ENCODE measurements at regions not wholly inside any gene's neighbourhood (a gene's known extent, or its start where the extent isn't known, plus 50 kb on each side); places are given as distances from the start of the nearest gene placed in this dataset.

DNA sequence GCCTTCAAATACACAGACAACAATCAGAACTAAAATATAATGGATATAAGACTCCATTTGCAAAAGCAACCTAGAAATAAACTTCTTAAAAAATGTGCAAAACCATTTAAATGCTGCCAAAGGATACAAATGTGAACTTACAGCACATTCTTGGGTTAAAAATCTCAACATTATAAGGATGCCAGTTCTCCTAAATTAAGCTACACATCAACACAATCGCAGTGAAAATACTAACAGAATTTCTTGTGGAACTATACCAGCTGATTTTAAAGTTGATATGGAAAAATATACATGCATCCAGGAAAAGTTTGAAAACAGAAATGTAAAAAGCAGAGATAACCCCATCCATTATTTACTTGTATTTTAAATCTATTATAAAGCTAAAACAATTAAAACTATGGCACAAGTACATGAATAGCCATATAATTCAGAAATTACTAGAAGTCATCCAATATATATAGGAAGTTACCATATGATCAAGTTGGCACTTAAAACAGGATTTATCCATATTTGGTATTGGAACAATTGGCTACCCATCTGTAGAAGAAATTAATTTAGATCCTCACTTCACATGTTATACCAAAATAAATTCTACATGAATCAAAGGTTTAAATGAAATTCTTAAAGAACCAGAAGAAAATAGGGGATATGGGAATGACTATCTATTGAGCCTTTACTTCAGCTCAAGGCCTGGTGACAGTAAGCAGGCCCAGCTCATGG, 151.7 kb upstream of the GLI2 start:
- no peak for DNase-seq (ENCODE audit: low read depth in 2 of 2)

DNA sequence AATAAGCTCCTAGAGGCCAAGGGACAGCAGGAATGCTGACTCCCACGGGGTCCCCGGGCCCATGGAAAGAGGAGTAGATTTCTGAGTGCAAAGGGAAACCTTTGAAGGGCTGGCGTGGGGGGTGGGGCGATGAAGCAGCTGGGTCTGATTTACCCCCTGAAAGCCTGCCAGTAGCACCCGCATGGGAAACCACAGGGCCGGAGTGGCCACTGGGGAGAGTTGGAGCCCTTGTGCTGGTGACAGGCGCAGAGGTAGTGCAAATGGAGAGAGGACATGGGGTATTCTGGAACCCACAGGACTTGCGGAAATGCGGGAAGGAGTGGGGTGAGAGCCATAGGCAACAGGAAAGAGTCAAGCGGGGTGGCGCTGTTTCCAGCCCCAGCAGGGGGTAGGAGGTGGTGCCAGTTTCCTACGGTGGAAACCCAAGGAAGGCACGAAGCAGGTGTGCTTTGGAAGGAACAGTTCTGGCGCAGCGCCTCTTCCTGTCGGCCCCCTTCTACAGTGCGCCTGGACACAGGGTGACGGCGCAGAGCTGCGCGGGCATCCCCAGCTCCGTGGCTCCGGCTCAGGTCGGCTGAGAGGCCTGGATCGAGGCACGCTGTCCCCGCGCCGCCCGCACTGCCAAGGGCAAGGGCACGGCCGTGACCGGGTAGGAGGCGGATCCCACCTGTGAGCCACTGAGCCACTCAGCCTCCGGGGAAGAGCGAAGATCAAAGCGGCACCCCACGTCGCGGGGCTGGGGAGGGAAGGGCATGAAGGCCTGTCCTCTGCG, 149.0 kb upstream of the GLI2 start:
- no peak for DNase-seq (ENCODE audit: low read depth in 2 of 2)

DNA sequence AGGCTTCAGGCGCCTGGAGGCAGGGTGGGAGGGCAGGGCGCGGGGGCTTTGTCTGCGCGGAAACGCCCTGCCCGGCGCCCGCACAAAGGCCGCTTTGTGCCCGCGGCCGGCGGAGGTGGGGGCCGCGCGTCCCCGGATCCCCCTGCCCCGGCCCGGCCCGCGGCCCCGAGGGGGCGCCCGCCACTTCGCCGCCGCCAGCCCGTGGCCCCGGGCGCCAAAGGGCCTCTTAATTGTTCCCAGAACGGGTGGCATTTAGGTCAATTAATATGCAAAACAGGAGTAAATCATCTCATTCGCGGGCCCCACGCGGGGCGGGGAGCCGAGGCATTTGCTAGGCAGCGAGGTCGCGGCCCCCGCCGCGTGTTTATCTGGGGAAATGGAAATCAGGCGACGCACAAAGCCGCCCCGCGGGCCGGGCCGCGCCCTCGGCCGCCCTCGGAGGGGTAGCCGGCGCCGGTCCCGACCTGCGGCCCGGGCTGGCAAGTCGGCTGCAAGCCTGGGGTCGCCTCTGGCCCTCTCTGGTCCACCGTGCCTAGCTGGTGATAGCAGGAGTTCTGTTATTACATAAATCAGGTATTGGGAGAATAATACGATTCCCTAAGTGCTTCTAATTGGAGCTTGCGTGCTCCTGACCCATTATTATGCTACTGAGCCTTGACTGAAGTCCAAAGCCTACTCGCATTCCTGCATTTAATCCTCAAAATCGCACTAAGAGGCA, 148.2 kb upstream of the GLI2 start:
- DNase-seq (ENCODE audit: low read depth in 2 of 2) = no peak

DNA sequence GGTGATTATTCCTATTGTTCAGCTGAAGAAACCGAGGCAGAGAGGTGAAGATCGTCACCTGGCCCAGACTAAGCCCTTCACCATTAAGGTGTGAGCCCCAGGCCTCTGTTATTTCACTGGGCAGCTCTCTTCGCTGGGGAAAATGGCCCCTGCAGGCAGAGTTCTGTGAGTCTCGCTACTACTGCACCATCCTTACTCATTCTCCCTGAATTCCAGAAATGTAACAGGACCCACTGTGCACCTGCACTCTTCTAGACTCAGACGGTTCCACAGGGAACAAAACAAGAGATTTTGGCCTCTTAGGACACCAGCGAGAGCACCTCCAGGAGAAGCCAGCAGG, 147.7 kb upstream of the GLI2 start:
- DNase-seq (ENCODE audit: low read depth in 2 of 2) = no peak

DNA sequence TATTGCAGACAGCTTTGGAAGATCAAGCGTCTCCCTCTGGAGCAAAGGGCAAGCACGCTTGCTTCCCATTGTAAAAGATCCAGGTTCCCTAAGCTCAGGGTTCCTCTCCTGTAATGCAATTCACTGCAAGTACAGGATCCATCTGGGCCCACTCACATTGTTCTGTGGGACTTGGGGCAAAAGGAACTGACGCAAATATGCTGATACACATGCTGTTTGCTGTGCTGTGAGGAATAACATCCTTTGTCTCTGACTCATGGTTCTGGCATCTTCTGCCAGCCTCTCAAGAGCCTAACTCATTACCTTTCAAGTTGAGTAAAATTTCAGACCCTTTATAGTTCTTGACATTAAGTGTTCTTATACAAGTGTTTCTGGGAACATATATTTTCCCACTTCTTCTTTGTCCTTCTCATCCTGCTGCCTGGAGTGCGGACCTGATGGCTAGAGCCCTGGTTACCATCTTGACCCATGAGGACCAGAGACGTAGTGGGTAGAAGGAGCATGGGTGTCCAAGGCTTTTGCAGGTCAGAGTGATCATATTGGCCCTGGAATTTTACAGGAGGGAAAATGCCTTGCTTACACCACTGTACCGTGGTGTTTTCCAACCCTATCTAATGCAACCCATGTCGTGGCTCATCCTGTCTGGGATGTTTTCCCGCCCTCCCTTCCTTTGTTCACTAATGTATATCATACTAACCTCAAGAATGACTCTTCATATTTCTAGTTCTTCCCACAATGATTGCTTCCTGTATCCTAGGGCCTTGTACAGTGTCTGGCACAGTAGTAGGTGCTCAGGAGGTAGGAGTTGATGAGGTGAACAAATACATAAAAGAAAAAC, 145.7 kb upstream of the GLI2 start:
- peak; percentile 66 to 96 for DNase-seq (ENCODE audit: low read depth in 2 of 2)

DNA sequence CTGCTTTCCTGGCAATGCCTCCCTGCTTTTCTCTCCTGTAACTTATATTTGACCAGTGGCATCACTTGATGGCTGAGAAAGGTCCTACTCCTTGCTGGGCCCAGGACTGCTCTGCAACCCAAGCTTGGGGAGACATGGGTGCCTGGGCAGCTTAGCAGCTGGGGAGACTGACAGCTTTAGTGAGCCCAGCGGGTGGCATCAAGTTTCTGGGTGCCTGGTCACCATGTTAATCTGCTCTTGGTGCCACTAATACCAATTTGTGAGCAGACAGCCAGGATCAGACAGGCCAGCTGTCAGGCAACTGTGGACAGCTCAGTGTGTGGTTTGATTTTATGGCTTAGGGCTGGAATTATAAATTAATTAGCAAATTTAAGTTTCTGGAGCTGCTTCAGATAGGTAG, 144.8 kb upstream of the GLI2 start:
- DNase-seq (ENCODE audit: low read depth in 2 of 2) = no peak

DNA sequence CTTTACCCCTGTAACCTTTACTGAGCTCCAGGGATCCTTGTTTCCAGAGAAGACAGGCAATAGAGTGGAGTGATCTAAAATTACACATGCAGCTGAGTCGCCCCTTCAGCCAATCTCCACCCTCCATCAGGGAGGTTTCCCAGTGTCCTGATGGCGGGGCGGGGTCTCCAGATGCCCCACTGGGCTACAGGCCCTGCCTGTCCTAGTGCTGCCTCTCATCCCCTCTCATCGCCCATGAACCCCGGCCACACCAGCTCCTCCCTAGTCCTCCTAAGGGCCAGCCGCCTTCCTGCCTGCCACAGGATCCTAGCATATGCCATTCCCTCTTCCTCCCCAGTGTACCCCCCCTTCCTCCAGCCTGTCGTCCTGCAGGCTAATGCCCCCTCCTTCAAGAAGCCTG, 144.1 kb upstream of the GLI2 start:
- DNase-seq (ENCODE audit: low read depth in 2 of 2) = no peak

DNA sequence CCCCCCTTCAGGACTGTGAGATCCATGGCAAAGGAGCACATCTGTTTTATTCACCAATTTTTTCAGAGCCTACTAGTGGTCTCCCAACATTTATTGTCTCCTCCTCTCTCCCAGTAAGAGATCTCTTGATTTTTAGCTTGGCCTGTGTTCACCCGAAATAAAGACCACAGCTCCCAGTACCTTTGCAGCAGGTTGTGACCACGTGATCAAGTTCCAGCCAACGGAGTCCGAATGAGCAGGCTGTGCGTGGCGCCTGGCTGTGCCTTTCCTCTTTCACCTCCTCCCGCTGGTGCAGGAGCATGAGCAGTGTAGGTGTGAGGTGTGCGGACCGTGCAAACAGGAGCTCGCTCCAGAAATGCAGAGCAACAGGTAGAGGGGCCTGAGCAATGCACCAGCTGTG, 143.6 kb upstream of the GLI2 start:
- DNase-seq (ENCODE audit: low read depth in 2 of 2) = no peak

DNA sequence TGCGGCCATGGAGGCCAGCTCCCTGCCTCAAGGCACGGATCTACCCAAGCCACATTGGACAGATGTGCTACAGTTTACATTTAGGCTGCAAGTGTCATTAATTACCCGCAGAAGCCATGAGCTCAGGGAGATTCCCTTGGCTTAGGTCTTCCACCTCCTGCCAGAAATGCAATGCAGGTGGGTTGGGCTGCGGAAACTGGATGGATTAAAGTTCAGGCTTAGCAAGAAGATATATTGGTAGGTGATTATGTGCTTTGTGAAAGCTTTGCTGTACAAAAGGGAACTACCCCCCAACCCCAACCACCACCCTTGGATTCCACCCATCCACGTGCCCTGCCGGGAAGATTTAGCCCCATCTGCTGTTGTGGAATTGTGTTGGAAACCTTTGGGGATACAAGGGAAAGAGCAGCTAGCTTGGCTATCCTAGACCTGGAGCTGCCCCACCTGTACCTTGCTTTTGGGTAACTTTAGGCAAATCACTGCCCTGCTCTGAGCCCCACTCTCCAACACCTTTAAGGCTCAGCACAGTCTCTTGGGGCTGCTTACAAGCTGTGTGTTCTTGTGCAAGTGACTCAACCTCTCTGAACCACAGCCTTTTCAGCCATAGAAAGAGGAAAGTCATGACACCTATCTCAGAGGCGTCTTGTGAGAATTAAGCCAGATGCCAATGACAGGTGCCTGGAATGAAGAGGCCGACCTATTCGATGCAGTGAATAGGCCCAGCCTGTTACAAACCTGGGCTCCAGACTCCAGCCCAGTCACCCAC, 141.6 kb upstream of the GLI2 start:
- DNase-seq (ENCODE audit: low read depth in 2 of 2) = no peak

DNA sequence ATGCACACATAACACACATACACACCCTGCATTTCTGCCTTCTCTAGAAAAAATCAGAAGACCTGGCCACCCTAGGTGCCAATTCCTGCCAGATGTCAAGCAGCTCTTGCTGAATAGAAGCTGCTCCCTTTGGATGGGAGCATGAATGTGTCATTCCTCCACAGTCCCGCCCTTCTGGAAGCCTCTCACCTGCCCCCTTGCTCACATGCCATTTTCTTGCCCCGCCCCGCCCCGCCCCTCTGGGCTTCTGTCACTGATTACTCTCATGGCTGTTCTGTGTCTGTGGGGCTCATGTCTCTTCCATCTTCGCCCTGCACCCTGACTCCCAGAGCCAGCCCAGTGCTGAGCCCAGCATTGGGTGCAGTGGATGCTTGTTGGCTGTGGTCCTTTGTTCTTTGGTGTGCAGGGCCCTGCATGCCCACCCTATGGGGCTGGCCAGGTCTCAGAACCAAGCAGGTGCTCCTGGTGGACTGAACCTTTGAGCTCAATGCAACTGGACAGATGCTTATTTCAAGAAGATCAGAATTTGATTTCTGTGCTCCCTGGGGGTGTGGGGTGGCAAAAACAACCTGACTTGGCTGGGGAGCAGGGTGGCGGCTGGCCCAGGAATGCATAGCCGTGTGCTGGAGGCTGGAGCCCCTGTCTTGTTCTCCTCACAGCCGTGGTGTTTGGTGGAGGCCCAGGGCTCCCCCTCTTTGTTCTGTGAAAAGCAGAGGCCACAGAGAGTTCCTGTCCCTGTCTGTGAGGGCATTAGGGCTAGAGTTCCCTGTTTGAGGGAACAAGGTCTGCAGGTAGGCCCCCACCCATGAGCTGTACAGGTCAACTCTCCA, 140.6 kb upstream of the GLI2 start:
- DNase-seq (ENCODE audit: low read depth in 2 of 2) = no peak

DNA sequence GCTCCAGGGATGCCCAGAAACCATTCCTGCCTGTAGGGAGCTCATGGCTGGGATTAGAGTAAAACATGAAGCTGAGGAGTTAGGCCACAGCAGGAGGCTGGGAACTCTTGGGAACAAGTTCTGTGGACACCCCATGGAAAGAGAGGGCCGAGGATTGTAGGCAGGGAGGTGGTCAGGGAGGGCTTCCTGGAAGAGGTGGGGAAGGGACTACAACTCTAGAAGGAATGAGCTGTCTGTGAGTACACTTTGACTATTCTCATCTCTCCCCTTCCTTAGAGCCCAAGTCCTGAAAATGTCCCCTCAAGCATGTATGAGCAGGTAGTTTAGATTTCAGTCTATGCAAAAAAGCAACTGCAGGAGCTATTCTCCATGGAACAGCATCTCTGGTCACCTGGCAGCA, 139.9 kb upstream of the GLI2 start:
- DNase-seq (ENCODE audit: low read depth in 2 of 2) = no peak

DNA sequence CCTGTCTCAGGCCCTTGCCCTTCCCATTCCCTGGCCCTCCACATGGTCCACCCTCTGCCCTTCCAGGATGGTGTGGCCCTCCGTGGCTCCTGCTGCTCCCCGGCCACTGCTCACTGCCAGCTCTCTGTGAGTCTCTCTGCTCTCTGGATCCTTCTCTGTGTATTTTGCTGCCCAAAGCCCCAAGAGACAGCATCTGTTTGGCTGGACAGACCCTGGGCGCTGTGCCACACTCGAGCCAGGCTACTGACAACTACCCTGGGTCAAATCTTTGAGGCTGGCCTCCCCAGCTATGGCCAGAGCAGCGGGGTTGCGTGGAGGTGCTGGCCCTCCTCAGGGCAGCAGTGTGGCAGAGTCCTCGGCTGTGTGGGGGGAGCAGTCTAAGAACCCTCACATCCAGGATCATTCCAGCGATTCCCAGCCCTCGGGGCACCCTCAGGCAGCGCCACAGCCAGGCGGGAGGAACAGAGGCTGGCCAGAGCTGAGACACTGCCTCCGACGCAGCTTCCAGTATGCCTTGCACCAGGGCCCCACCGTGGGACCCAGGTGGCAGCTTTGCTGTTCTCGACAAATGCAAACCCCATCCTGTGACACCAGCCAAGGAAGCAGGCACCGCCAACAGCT, 139.4 kb upstream of the GLI2 start:
- DNase-seq (ENCODE audit: low read depth in 2 of 2) = peak in 1 of 2 donors; percentile 48

DNA sequence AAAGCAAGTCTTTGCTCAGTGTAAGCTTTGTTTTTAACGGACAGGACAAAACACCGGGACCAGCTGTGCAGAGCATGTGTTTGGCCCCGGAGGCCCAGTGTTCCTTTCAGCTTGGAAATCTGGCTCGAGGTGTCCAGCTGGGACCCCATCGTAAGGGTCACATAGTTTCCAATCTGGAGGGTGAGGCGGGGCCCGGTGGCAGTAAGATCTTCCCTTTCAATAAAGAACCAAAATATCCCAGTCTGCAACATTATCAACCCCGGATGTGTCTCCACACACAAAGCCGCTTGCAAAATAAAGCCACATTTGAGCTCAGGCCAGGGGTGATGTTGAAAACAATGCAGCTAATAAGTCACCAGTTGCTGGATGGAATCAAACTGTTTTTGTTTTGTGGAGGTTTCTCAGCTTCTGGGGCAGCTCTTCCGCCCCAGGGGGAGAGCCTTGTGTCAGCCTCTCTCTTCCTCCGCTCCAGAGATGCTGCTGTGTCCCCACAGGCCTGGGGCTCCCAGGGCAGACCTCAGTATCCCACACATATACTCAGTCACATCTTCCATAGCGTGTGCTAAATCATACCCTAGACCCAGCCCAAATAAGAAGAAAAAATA, 138.6 kb upstream of the GLI2 start:
- peak; percentile 89 to 95 for DNase-seq (ENCODE audit: low read depth in 2 of 2)

DNA sequence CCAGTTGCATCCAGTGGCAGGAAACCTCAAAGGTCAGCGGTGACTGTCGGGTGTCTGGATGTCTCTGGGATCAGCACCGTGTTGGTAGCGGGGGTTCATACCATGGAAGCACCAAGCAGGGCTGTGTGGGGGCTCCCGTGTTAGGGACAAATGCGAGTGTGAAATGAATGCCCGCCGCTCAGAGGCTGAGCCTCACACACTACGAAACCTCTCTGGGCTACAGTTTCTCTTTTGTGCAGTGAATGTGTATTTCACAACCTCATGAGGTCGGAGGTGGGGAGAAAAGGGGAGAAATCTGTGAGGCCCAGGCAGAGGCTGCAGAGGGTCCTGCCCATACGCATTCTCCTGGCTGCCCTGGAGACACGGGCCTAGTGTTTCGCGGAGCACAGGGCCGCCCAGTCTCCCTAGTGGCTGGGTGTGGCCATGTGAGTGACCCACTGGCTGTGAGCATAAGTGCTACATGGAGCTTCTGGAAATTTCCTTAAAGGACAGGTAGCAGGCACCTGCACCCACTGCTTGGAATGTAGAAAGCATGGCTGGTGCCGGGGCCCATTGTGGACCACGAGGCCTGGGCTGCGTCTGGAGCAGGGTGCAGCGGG, 138.0 kb upstream of the GLI2 start:
- no peak for DNase-seq (ENCODE audit: low read depth in 2 of 2)

DNA sequence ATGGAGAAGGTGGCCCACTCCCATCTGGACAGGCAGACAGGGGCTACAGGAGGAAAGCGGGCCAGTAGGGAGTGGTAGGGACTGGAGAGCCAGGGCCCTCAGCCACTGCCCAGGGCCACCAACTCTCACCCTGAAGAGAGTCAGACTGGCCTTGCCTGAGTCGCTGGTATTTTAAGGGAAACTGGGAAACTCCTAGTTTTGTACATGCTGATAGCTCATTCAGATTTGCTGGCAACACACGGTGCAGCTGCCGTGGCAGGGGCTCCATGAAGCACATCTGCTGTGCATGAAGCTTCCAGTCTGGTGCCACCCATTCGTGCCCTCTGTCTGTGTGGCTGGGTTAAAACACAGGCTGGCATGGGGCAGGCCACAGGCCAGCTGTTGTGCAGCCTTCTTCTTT, 137.3 kb upstream of the GLI2 start:
- no peak for DNase-seq (ENCODE audit: low read depth in 2 of 2)

DNA sequence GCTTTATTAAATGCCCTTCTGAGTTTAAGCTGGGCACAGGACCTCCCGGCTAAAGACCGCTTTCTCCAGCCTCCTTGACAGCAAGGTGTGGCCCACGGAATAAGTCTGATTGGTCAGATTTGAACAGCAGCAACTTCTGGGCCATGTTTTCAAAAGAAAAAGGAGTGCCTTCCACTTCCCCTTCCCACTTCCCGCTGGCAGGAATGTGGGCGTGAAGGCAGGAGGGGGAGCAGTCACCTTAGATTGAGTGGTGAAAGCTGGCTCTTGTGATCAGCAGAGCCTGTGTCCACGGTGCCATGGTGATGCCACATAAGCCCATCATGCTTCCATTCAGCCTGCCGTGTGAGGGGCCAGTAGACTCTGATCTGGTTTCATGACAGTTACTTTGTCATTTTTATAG, 136.6 kb upstream of the GLI2 start:
- DNase-seq (ENCODE audit: low read depth in 2 of 2) = no peak

DNA sequence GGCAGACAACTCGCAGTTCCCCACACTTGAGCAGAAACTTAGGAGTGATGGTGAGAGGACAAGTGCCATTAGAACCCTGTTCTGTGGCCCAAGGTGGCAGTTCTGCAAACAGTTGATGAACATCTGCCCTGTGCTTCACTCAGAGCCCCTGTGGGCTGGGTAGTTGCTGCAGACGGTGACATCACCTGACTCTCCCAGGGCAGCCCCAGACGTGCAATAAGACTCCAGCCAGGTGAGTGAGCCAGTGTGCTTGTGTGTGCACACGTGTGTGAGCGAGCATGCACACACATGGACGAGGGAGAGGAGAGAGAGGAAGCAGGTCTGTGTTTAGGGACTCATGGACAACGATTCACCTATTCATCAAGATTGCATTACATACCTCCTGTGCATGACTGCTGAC, 136.0 kb upstream of the GLI2 start:
- no peak for DNase-seq (ENCODE audit: low read depth in 2 of 2)

DNA sequence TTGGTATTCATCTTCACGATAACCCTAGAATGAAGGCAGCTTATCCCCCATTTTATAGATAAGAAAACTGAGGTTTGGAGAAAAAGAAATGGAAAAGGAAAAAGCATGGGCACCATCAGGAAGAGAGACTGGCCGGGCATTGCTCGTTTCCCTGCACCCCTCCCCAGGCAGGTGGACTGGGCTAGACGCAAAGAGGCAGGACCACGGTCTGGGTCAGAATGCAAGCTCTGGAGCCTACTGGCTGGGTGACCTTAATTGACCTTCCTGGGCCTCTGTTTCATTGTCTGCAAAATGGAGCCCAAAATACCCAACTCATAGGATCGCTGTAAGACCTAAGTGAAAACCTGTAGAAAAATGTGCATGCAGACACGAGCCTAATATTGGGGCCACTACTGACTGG, 135.3 kb upstream of the GLI2 start:
- DNase-seq (ENCODE audit: low read depth in 2 of 2) = no peak

DNA sequence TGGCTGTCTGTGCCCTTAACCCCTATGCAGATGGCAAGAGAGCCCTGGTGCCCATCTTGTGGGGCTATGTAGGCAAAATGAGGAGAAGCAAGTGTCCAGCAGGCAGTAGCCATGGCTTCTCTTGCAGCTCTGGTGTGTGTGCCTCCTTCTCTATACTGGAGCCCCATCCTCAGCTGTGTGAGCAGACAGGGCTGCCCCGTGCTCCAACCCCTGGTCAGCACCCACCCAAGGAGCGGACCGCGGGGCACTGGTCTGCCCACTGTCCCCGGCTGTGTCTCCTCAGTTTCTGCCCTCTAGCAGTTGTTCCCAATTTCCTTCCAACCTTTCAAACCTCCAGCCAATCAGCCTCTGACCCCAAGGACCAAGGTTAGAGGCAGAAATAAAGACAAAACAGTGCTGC, 134.9 kb upstream of the GLI2 start:
- DNase-seq (ENCODE audit: low read depth in 2 of 2) = no peak

Data from dermis microvascular lymphatic vessel endothelial cell (primary cell).